Jurkat, Clone E6-1 (cell line): ENCODE measurements at regions not wholly inside any gene's neighbourhood (a gene's known extent, or its start where the extent isn't known, plus 50 kb on each side); places are given as distances from the start of the nearest gene placed in this dataset.

ENCODE experiments used
- DNase-seq: peaks from one replicate; pipeline ENCODE4 v3.0.0-alpha.2; 2011; ENCODE audit warnings: low read depth, low spot score
- H3K4me3 ChIP-seq: 2 replicates; pipeline ENCODE4 v1.5.1; 2011; ENCODE audit warnings: mild to moderate bottlenecking, low read length, control low read depth, moderate library complexity

DNA sequence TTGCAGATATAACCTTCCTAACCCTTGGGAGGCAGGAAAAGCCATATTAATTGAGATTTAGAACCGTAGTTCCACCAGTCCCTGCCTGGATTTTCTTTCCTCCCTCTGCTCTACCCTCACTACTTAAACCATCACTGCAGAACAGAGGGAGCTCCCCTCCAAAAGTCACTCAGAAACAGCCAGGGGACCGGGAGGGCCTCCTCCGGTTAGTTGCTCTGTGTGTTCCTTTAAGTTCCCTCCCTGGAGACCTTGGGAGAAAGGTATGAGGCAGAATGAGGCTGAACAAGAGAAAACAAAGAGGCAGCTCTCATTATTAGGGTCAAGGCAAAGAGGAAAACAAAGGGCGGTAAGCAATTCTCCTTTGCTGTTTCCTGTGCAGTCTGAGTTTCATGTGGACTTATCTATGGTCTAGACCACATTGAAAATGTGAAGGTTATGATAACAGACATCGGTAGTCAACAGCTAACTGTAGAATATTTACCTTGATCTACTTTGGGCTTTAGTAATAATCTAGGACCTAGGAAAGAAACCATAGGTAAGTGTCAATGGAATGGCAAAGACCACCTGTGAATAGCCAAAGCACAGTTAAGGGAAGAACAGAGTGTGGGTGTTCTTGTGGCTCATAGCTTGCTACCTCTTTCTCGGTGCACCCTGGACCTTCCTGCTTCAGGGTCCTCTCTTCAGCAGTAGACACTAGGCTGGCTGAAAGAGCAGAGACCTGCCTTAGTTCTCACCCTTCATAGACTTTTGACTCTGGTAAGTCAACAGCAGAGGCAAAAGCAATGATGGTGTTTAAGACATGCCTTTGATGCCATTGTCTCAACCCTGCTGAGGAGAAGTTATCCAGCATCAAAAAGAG, 250.9 kb upstream of the CITED2 start:
- no peak for DNase-seq
- H3K4me3 ChIP-seq, result no peak overlapping the region

DNA sequence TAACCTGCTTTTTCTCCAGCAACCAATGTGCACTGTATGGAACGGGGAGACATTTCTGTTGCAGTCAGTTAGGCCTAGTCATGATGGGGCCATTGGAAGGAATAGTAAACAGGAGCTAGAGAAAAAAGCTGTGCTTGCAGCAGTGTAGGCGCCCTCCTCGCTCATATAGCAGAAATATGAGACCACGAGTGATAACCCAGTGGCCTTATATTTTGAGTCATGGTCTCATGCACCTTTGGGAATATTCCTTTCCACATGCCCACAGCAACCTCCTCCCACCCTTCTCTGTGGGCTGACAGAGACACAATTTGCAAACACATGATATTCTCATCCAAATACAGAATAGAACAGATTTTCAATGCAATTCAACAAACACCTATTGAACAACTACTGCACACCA, 248.9 kb upstream of the CITED2 start:
- H3K4me3 ChIP-seq, result no peak overlapping the region
- DNase-seq, result no peak

DNA sequence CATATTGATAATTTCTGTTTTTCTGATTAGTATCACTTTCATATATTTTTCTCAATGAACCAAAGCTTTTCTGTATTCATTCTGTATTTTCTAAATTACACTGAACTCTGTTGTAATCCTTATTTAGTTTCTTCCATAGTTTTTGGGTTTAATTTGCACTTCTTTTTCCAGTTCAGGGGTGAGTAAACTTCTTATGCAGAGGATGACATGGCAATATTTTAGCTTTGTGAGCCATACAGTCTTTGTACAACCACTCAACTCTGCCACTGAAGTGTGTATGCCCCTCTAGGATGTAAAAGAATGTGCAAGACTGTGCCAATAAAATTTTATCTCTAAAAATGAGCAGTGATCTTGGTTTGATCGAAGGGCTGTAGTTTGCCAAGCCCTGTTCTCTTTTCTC, 239.0 kb upstream of the CITED2 start:
- DNase-seq, result no peak
- no peak overlapping the region for H3K4me3 ChIP-seq

DNA sequence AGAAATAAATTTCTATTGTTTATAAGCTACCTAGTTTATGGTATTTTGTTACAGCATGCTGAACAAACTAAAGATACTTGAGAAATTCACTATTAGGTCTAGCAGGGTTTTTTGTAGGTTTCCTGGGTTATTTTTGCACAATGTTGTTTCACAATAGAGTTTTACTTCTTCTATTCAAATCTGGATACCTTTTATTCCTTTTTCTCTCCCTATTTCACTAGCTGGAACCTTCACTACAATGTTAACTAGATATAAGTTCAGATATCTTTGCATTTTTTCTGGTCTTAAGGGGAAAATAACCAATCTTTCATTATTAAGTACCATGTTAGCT, 237.7 kb upstream of the CITED2 start:
- H3K4me3 ChIP-seq, result no peak overlapping the region
- no peak for DNase-seq

DNA sequence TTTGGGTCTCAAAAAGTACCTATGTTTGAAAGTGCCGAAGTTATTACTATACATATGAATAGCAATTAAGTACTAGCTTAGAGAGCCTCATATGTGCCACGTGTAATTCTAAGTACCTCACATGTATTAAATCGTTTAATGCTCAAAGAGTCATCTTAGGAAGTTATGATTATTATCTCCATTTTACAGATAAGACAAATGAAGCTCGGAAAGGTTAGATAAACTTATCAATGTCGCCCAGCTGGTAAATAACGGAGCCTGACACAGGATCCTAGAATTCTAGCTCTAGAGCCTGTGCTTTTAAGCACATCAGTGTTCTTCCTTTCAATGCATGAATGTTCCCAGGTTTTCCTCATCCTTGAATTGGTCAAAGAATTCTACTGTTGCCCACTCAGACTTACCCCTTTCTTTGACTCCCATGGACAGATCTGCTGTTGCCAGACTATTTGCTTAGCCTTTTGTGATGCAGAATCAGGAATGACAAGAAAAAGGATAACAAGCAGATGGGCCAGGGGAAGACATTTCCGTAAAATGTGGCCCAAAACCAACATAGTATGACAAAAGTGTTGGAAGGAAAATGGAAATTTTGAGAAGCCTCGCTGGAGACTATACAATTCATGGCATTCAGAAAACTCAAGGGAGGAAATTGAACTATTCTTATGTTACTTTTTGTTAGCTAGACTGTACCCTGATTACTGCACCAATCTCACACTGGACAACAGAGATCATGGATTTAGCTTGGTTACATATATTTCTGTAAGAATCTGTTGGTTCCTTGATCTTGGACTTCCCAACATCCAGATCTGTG, 237.1 kb upstream of the CITED2 start:
- no peak overlapping the region for H3K4me3 ChIP-seq
- no peak for DNase-seq

DNA sequence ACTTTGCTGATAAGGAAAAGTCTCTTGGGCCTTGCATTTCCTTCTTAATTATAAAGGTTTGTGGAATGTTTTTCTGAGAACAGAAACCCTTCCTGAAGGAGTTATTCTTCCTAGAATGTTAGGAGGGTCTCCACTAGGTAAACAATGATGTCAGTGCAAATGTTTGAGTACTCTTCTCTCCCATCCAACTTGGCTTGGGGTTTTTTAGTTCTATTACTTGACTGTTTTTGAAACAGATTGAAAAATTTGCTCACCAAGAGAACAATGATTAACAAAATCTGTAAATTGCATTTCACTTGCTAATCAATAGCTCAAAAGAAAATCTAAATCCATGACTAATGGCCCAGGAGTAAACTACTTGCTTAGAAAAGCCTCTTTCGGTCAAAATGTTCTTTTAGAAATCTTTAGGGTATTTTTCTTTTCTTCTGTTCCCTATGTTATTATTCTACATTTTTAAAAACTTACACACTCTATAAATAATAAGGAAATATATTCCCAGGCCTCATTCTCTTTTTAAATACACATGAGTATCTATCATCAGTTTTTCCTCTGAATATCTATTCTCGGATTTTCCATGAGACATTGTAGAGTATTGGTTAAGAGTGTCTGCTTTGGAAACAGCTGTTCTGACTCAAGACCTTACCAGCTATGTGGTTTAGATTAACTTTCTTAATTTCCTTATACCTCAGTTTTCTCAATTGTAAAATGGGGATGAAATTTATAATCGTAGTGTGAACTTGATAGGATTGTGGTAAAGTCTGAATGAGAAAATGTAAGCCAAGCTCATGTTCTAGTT, 234.2 kb upstream of the CITED2 start:
- DNase-seq, result no peak
- no peak overlapping the region for H3K4me3 ChIP-seq

DNA sequence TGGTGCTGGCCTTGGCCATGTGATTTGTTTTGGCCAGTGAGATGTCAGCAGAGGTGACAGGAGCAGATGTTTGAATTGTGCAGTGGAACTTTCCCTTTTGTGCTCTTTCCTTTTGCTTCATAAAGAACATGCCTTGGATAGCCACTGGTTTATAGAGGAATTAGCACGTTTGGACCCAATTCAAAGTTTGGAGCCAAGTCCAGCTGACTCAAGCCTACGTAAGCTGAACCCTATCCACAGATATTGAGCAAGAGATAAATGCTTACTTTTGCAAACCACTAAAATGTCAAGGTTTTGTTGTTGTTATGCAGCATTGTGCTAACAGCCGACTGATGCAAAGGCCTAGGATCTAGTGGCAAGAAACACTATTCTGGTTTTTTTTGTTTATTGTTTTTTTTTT, 230.9 kb upstream of the CITED2 start:
- H3K4me3 ChIP-seq, result no peak overlapping the region
- no peak for DNase-seq

DNA sequence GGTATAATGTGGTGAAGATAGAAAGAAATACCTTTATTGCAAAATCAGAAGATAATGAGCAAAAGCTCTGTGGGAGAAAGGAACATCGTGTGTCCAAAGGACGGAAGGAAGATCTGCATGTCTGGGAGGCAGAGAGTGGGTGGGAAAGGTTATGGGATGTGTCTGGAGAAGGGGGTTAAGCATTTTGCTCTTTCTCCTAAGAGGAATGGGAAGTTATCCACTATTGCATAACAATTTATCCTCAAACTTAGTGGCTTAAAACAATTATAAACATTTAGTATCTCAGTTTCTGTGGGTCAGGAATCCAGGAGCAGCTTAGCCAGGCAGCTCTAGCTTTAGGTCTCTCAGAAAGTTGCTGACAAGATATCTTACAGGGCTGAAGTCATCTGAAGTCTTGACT, 229.1 kb upstream of the CITED2 start:
- no peak overlapping the region for H3K4me3 ChIP-seq
- DNase-seq, result no peak

DNA sequence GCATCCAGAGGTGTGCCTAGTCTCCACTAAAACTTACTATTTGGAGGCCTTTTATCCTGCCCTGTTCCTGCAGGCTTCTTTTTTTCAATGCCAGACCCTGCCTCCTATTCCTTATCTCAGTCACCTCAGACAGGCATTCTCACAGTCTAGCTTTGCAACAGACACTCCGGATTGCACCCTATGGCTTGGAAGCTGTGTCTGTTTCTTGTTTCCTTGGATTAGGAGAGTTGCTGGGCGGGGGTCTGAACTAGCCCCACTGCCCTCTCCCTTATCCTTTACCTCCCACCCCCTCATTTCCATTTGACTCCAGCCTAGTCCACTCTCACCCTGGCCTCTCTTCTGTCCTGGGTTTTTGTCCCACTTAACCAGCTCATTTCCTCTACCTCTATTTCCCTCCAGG, 228.1 kb upstream of the CITED2 start:
- no peak overlapping the region for H3K4me3 ChIP-seq
- DNase-seq, result no peak

DNA sequence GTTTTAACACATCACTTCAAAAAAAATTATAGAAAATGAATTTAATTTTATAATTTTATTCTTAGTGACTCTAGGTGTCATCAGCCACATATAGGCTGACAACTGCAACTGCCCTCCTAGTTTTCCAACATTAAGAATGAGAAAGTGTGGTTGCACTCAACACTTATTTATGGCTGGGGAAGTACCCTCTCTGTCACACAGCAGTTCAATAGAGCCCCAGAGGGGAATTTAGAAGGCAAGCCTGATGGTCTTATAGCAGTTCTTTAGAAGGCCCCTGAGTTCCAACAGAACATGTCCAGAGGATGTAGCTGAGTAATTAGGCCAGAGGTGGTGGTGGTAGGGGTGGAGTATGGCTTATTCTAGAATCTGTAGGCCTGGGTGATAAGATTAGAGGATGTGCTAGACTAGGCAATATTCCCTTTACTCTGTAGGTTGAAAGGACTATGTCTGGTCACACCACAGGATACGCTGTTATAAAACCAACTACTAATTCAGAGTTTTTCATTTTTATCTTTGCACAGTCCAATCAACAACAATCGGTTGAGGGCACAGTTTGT, 226.5 kb upstream of the CITED2 start:
- H3K4me3 ChIP-seq, result no peak overlapping the region
- no peak for DNase-seq

DNA sequence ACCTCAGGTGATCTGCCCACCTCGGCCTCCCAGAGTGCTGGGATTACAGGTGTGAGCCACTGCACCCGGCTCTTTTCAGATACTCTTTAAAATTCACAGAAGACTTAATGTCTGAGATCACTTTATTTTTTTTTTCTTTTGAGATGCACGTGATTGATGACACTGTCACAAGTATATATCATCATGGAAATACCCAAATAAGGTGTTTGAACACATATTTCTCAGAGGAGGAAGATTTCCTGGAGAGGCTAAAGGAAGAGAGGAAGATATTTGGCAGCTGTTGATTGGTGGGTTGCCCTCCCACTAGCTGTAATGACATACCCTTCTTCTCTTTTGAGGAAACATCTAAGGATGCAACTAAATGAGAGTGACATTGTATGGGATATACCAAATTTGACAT, 225.9 kb upstream of the CITED2 start:
- H3K4me3 ChIP-seq, result no peak overlapping the region
- no peak for DNase-seq

DNA sequence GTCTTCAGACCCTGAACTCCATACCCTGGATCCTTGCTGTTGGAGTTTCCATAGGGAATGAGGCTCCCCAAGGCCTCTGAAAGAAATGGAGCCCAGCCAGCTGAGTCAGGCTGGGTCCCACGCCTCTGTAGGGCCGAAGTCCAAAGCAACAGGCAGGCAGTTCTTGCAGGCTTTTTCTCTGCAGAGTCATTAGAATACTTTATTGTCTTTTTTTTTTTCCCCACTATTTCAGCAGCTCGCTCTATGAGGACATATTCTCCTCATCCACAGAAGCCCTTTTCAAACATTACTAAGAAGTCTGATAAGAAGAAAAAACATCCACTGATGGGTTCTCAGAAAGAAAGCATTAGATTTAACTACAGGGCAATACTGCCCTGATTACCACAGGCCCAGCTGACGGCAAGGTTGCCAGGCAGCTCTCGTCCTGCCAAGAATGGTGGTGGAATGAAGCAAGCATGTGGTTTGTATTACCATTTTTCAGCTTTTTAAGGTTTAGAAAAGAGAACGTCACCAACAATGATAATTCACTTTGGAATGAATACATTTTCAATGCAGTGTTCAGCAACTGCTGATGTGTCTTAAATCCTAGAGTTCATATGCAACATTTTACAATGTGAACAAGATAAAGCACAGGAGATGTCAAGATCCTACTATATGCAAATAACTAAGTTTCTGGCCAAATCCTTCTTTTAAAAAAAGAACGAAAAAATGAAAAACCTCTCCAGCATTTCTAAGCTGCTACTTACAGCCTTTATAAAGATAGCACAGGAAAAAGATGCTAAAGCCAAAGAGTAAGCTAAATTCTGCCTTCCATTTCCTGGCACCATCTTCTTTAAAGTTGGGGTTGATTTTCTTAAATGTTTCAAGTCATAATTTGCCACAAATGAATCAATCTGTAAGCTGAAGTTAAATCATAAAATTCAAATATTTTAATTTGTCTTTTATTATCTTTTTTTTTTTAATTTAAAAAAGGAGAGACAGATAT, 223.6 kb upstream of the CITED2 start:
- no peak overlapping the region for H3K4me3 ChIP-seq
- no peak for DNase-seq

DNA sequence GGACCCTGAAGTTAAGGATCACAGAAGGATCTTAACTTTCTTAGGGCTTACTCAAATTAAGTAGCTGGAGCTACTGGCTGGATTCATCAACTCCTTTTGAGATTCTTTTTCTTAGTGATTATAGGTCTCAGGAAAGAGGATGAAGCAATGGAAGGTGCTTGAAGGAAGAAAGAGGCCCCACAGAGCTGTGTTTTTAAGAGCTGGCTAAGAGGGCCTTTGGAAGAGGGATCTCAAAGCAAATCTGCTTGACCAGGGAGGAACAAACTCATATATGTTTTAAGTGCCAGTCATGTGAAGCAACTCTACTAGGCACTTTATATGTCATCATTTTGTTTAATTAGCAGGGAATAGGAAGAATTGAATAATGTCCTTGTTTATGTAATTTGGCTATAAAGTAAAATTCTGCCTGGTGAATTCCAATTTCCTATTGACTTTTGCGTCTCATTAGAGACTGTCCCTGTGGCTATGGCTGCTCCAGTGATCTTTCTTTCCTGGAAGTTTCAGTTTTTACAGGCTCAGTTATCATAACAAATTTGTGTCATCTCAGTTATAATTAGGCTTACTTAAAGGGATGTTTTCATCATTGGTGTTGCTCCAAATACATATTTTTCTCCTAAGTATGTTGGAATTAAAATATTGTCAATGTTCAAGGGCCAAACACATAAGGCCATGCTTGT, 222.8 kb upstream of the CITED2 start:
- no peak for DNase-seq
- H3K4me3 ChIP-seq, result no peak overlapping the region

DNA sequence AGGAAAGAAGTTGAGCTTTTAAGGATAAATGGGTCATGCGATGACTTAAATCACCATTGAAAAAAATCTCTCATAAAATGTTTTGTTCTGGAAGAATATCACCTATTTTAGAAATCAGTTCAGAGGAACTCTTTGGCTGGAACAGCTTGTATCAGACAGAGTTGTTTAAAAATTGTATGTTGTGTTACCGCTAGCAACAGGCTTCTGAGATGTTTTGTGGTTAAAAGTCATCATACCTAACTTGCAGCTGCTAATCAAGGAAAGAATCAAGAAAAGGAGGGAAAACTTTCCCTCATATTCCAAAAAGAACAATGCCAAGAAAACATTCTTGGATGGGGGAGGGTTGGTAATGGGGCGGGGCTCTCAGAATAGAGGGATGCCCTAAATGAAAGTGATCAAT, 220.7 kb upstream of the CITED2 start:
- DNase-seq, result no peak

DNA sequence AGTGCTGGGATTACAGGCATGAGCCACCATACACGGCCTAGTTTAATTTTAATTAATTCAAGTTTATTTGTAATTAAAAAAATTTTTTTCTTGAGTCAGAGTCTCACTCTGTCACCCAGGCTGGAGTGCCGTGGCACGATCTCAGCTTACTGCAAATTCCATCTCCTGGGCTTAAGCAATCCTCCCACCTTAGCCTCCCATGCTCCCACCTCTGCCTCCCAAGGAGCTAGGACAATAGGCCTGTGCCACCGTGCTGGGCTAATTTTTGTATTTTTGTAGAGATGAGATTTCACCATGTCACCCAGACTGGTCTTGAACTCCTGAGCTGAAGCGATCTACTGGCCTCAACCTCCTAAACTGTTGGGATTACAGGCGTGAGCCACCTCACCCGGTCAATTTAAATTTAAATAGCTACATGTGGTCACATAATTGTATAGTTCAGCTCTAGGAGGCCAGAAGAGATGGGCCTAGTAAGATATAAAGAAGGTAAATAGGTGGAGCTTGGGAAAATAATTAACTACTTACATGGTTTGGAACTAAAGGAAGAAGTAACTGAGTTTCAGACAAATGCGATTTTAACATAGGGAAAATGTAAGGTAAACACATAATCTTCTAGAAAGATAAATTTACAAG, 220.0 kb upstream of the CITED2 start:
- no peak overlapping the region for H3K4me3 ChIP-seq
- no peak for DNase-seq

More for the DNA sequence above, 220.7 kb upstream of the CITED2 start:
- no peak overlapping the region for H3K4me3 ChIP-seq

DNA sequence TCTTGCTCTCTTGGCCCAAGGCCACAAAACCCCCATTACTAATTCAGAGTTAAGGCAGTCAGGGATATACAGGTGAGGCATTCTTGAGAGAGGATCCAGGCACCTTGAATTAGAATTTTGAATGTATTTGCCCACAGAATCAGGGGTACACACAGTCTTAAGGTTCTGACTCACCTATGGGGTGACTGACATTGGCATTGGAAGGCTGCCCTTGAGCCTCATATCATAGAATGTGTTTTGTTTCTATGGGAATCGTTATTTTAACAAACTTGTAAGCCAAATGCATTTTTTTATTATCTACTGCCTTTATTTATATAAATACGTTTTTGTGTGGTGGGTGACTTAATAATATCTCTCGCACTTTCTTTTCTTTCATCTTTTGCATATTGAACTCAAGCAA, 218.6 kb upstream of the CITED2 start:
- no peak for DNase-seq
- no peak overlapping the region for H3K4me3 ChIP-seq

DNA sequence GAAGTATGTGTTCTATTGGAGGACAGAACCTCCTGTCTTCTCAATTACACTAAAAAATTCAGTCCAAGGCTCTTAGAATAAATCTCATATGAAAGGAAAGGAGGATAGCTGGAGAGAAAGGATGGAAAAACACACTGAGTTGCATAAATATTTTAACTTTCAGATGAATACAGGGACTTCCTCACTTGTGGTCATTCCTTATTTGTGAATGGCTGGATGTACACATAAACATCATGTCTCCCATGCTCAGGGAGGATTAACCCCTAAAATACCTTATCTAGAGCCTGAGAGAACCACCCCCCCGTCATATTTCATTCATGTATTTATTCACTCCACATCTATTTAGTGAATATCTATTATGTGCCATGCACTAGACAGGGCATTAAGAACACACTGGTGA, 217.6 kb upstream of the CITED2 start:
- no peak overlapping the region for H3K4me3 ChIP-seq

More for the DNA sequence above, 217.6 kb upstream of the CITED2 start:
- no peak for DNase-seq
